ENCODE measurements at regions not wholly inside any gene's neighbourhood (a gene's known extent, or its start where the extent isn't known, plus 50 kb on each side); places are given as distances from the start of the nearest gene placed in this dataset.
A peak's percentile ranks its signal among the peaks of the same experiment; 100 is the strongest.
"Not testable (repeated sequence)": the region's sequence is repeated elsewhere in the genome, so short reads cannot be mapped to it uniquely, and the experiment has no call there.

GRCh38 chr5:1961304-1961946 lies 78.7 kb upstream of the IRX4 start:
- no peak for DNase-seq

GRCh38 chr5:1960595-1961303 lies 78.0 kb upstream of the IRX4 start:
- DNase-seq: no peak

DNA sequence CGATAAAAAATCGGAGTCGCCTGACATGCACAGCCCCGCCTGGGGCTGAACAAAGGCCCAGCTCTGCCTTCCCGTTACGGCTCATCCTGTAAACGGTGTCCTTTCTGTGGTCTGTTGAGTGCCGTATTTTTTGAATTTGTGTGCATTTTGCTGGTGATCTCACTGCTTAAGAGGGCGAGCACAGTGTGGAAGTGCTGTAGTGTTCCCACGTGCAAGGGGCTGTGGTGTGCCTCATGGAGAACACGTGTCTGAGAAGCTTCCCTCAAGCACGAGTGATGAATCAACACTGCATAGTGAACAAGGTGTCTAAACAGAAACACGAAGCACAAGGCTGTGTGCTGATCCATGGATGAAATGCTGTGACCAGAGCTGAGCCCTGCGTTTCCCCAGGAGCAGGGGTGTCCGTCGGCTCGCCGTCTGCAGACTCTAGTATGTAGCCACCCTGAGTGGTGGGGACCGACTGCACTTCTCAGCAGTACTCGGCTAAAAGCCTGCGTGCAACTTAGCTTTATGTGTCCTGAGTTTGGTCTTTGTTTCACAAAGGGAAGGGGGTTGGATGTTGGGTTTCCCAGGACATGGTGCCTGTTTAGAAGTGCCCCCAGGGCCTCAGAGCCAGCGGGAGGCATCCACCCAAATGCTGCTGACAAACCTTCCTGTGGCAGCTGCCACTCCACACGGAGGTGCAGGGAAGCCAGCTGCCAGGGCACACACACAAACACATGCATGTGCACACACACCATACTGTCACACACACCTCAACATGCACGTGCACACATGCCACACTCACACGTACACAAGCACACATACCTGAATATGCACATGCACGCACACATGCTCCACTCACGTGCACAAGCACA lies 77.2 kb upstream of the IRX4 start:
- DNase-seq: no peak

DNA sequence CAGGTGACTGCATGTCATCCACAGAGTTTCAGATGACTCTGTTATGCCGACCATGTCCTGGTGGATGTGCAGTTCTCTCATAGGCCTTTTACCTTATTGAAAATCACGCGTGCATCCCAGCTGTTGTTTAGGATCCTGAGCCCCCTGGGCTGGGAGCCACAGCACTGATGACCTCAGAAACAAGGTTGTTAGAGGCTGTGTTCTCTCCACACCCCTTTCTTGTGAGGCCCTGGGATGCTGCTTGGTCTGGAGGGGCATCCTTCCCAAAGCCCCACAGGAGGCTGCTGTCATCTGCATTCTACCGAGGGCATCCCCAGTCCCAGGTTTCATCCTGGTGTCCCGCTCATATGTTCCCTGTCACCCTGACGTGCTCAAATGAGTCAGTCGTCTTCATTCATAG lies 76.5 kb upstream of the IRX4 start:
- no peak for DNase-seq

DNA sequence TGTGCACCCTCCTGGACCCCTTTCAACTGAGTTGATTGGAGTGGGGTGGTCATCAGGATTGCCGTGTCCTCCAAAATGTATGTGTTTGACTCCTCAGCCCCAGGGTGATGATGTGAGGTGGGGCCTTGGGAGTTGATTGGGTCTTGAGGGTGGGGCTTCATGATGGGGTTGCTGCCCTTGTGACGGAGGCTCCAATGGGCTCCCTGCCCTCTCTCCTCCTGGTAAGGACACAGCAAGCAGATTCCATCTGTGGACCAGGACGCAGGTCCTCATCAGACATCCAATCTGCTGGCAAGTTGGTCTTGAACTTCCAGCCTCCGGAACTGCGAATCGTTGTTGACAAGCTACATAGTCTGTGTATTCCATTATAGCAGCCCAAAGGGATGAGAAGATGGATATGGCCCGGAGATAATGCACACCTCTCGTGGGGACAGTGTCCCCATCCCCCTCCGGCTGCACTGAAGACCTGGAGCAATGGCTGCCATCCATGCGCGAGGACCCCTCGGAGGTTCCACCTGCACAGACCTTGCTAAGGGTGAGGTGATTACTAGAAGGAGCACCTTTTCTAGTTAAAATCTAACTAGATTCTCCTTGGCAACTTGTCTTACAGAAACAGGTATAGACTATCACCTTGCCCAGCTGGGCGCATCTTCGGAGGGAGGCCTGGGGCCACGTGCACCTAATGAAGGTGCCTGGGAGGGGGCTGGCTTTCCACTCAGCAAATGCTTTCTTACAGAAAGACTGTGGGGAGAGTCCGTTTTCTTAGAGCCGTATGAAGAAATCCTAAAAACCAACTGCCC lies 75.7 kb upstream of the IRX4 start:
- DNase-seq: no peak

- DNase-seq: no peak
Measured at GRCh38 chr5:1955586-1955985, 72.9 kb upstream of the IRX4 start.

DNA sequence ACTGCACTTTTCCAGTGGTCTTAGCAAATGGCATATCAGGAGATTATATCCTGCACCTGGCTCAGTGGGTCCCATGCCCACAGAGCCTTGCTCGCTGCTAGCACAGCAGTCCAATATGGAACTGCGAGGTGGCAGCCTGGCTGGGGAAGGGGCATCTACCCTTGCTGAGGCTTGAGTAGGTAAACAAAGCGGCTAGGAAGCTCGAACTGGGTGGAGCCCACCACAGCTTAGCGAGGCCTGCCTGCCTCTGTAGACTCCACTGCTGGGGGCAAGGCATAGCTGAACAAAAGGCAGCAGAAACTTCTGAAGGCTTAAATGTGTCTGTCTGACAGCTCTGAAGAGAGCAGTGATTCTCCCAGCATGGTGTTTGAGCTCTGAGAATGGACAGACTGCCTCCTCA lies 71.0 kb upstream of the IRX4 start:
- not testable (repeated sequence) for DNase-seq

DNA sequence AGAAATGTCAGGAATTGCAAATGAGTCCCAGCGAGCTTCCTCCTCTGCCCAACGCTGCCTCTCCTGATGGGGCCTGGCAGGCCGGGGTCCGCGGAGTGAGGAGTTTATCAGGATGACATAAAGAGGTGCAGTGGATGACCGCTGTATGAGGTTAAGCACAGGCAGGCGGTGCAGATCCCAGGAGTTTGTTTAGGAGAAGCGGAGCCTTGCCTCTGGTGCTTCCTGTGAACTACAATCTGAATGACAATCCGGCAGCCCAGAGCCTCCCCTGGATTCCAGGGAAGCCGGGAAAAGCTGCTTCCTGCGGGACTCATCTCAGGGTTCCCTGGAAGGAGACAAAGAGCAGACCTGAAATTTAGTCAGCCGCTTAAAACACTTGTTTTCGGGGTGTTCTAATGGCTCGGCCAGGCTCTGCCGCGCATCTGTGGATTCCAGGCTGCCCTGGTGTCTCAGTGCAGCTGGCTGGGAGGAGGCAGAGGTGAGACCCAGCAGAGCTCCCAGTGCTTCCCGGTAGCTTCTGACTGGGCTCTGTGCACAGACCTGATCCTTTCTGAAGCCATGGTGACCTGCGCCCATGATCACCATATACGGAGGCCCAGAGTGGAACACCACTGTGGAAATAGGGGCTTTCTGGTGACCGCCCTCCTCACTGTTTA lies 69.8 kb upstream of the IRX4 start:
- no peak for DNase-seq

DNA sequence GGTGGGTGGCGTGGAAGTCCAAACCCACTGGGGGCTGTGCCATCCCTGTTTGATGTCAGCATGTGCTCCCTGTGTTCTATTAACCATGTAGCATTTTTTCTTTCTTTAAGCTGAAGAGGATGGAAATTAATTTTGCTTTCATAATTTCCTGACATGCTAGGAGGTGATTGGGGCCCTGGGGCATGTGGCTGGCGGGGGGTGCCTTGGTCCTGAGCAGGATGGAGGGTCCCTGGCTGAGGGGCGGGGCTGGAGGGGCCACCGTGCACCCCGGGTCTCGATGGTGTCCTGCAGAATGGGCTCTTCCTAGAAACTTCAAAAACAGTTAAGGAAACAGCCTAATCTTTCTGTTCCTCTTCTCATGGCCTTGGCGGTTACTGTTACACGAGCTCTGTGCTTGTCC lies 69.3 kb upstream of the IRX4 start:
- DNase-seq: no peak

DNA sequence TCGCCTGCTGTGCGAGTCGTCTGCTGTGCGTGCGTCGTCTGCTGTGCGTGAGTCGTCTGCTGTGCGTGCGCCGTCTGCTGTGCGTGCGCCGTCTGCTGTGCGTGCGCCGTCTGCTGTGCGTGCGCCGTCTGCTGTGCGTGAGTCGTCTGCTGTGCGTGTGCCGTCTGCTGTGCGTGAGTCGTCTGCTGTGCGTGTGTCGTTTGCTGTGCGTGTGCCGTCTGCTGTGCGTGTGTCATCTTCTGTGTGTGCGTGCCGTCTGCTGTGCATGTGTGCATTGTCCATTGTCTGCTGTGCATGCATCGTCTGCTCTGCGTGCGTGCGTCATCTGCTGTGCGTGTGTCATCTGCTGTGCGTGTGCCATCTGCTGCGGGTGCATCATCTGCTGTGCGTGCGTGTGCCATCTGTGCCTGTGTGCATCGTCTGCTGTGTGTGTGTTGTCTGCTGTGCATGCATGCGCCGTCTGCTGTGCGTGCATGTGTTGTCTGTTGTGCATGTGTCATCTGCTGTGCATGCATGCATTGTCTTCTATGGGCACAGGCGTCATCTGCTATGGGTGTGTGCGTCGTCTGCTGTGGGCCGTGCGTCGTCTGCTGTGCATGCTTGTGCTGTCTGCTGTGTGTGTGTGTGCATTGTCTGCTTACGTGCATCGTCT lies 68.6 kb upstream of the IRX4 start:
- DNase-seq: no peak

DNA sequence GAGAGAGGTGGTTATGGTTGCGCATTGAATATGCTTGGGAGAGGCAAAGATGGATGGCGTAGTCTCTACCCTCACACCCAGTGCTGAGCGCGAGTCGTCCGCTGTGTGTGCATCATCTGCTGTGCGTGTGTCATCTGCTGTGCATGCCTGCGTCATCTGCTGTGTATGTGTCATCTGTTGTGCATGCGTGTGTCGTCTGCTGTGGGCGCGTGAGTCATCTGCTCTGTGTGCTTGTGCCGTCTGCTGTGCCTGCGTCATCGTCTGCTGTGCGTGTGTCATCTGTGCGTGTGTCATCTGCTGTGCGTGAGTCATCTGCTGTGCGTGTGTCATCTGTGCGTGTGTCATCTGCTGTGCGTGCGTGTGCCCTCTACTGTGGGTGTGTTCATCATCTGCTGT lies 68.0 kb upstream of the IRX4 start:
- DNase-seq: peak in 1 of 2 experiments; percentile 22

DNA sequence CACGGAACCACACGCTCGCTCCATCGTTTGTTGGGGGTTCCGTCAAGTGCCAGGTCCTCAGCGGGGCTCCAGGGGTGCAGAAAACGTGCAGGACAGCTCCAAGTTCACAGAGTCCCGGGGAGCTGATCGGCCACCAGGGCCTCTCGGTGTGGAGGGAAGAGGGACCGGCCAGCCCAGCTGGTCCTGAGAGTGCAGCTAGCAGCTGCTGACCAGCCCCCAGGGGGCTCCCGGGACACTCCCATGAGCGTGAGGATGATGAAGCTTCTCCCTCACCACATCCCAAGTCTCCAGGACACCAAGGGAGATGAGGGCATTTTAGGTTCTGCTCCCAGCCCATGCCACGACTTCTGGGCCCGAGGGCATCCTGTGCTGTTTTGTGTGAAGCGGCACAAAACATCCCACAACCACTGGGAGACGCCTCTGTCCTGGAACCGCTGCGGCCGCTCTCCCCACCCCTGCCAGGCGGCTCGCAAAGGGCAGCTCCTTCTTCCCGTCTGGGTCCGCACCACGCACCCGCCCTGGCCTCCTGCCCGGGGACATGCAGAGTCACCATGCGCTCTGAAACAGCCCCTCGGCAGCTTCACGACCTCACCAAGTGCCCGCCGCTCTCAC lies 67.5 kb upstream of the IRX4 start:
- no peak for DNase-seq

- no peak for DNase-seq
Measured at GRCh38 chr5:1949253-1949652, 66.5 kb upstream of the IRX4 start.

GRCh38 chr5:1948663-1949191 lies 66.0 kb upstream of the IRX4 start:
- no peak for DNase-seq

GRCh38 chr5:1948111-1948510 lies 65.4 kb upstream of the IRX4 start:
- DNase-seq: no peak

GRCh38 chr5:1946776-1947175 lies 64.1 kb upstream of the IRX4 start:
- no peak for DNase-seq

DNA sequence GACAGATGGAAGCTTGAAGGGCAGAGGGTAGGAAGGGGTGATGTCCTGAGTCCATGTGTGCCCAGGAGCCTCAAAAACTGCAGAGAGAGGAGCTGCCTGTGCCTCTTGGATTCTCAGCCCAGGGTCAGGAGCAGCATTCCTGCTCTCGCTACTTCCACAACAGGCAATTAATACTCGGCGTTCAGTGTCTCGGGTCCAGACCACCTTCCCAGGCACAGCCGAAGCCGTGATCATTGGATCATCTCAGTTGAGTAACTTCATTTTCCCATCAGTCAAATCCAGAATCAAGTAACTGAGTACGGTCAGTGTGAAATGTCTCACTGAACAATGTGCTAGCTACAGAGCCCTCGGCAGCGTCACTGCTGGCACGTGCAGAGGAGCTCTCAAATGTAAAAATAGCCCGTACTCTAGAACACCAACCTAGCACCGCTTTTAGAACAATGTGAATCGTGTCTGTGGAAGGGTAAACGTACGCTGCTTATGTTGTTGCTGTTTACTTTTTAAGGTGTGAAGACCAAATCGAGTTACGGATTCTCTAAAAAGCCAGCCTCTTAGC lies 63.5 kb upstream of the IRX4 start:
- DNase-seq: no peak

DNA sequence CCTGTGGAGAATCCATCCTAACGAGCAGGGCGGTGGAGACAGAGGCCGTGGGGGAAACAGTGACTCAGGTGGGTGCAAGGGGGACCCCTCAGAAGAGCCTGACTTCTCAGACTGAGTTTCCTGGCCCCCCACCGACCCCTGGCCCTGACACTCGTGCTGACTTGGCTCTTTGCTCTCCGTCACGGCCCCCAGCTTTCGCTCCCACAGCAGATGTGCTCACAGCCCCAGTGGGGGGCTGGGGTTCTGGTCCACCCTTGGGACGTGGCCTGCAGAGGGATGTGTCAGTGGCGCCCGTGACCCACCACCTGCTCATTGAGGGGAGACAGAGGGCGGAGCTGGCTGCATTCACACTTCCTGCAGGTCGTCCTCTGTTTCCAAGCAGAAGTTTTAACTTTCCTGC lies 62.9 kb upstream of the IRX4 start:
- no peak for DNase-seq

- no peak for DNase-seq
Measured at GRCh38 chr5:1944408-1944807, 61.7 kb upstream of the IRX4 start.

DNA sequence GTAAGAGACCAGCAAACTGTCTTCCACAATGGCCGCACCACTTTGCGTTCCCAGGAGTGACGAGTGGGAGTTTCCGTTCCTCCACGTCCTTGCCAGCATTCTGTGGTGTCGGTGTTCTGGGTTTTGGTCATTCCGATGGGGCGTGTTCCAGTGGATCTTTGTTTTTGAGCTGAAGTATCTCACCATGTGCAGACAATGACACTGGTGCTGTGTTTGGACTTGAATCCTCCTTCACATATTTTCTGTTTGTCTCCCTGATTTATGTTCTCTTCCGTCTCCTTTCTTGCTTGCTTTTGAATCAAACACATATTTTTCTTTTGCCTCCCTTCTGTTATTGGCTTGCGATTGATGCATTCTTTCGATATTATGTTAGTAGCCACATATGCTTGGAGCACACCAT lies 60.8 kb upstream of the IRX4 start:
- no peak for DNase-seq

GRCh38 chr5:1942630-1943029 lies 59.9 kb upstream of the IRX4 start:
- no peak for DNase-seq

Measured in SHP77 (cell line).